GM12865 (cell line): ENCODE measurements at regions not wholly inside any gene's neighbourhood (a gene's known extent, or its start where the extent isn't known, plus 50 kb on each side); places are given as distances from the start of the nearest gene placed in this dataset.

Experiments used
- DNase-seq: peaks from one replicate; pipeline ENCODE4 v3.0.0; 2010; ENCODE audit warnings: low read depth
- H3K4me3 ChIP-seq: 2 replicates; pipeline ENCODE4 v1.5.1; 2011; ENCODE audit warnings: mild to moderate bottlenecking, low read depth, low read length, control low read depth
- CTCF ChIP-seq: IDR thresholded peaks from 2 replicates; pipeline ENCODE4 v1.5.1; 2011; ENCODE audit warnings: low read length, control low read depth, low read depth, inconsistent platforms; ENCODE audit not compliant: insufficient read depth; ENCODE audit errors: missing control alignments

- no peak for DNase-seq
- no peak overlapping the region for H3K4me3 ChIP-seq
- TF ChIP-seq CTCF, result no peak
Observed at GRCh38 chr15:95363646-95364045, 966.9 kb upstream of the NR2F2 start.

GRCh38 chr15:95365511-95366107 is 964.9 kb upstream of the NR2F2 start:
- TF ChIP-seq CTCF, result no peak
- no peak overlapping the region for H3K4me3 ChIP-seq
- peak; percentile 23 for DNase-seq

- no peak for TF ChIP-seq CTCF
- no peak overlapping the region for H3K4me3 ChIP-seq
- DNase-seq, result no peak
Observed at GRCh38 chr15:95368191-95368590, 962.3 kb upstream of the NR2F2 start.

- no peak for TF ChIP-seq CTCF
- no peak for DNase-seq
- no peak overlapping the region for H3K4me3 ChIP-seq
Observed at GRCh38 chr15:95368755-95369601, 961.5 kb upstream of the NR2F2 start.

GRCh38 chr15:95370291-95370690 is 960.2 kb upstream of the NR2F2 start:
- no peak overlapping the region for H3K4me3 ChIP-seq
- TF ChIP-seq CTCF, result no peak
- DNase-seq, result no peak

GRCh38 chr15:95371664-95372063 is 958.8 kb upstream of the NR2F2 start:
- no peak for DNase-seq
- no peak overlapping the region for H3K4me3 ChIP-seq
- TF ChIP-seq CTCF, result no peak
